HEK293T (cell line): ENCODE measurements at regions not wholly inside any gene's neighbourhood (a gene's known extent, or its start where the extent isn't known, plus 50 kb on each side); places are given as distances from the start of the nearest gene placed in this dataset.

Source experiments
- CTCF ChIA-PET: fragments of 350-600 bp; formaldehyde crosslinking; extraction: SDS; loops from one replicate; lab custom pipeline; 2021; ENCODE audit warnings: antibody characterized with exemption, inconsistent platforms; lab: Yijun Ruan, JAX
- POLR2A ChIA-PET: fragments of 350-600 bp; formaldehyde crosslinking; extraction: SDS; loops from one replicate; lab custom pipeline; 2020; ENCODE audit warnings: antibody characterized with exemption, inconsistent platforms; lab: Yijun Ruan, JAX
- DNase-seq: peaks from one replicate; pipeline ENCODE4 v3.0.0; 2012; ENCODE audit warnings: mixed read lengths; ENCODE audit errors: extremely low spot score
- ARNT ChIP-seq: fragments of 450-650 bp; IDR thresholded peaks from 2 replicates; pipeline ENCODE4 v1.6.1; 2017; ENCODE audit warnings: mild to moderate bottlenecking
- BHLHE40 ChIP-seq: fragments of 450-650 bp; IDR thresholded peaks from 2 replicates; pipeline ENCODE4 v1.6.1; 2016; ENCODE audit warnings: mild to moderate bottlenecking, moderate library complexity, borderline replicate concordance
- CTBP1 ChIP-seq: fragments of 450-650 bp; IDR thresholded peaks from 2 replicates; pipeline ENCODE4 v1.6.1; 2016; ENCODE audit warnings: borderline replicate concordance
- ELF4 ChIP-seq: fragments of 450-650 bp; IDR thresholded peaks from 2 replicates; pipeline ENCODE4 v1.6.1; 2017; ENCODE audit warnings: antibody characterized with exemption
- FOXA1 ChIP-seq: fragments of 450-650 bp; IDR thresholded peaks from 2 replicates; pipeline ENCODE4 v1.6.1; 2016; ENCODE audit warnings: mild to moderate bottlenecking
- FOXK2 ChIP-seq: fragments of 450-650 bp; IDR thresholded peaks from 2 replicates; pipeline ENCODE4 v1.6.1; 2016; ENCODE audit warnings: mild to moderate bottlenecking
- FOXM1 ChIP-seq: fragments of 450-650 bp; IDR thresholded peaks from 2 replicates; pipeline ENCODE4 v1.6.1; 2017; ENCODE audit warnings: mild to moderate bottlenecking, borderline replicate concordance
- HDGF ChIP-seq: fragments of 450-650 bp; IDR thresholded peaks from 2 replicates; pipeline ENCODE4 v1.6.1; 2017; ENCODE audit warnings: antibody characterized with exemption, borderline replicate concordance
- L3MBTL2 ChIP-seq: fragments of 450-650 bp; conservative IDR thresholded peaks from 2 replicates; pipeline ENCODE4 v1.6.1; 2016; ENCODE audit warnings: mild to moderate bottlenecking
- LEF1 ChIP-seq: fragments of 450-650 bp; IDR thresholded peaks from 2 replicates; pipeline ENCODE4 v1.6.1; 2017; ENCODE audit warnings: mild to moderate bottlenecking, borderline replicate concordance
- NFRKB ChIP-seq: fragments of 450-650 bp; IDR thresholded peaks from 2 replicates; pipeline ENCODE4 v1.6.1; 2016; ENCODE audit warnings: mild to moderate bottlenecking, moderate library complexity
- SP1 ChIP-seq: fragments of 450-650 bp; IDR thresholded peaks from 2 replicates; pipeline ENCODE4 v1.6.1; 2017
- SUZ12 ChIP-seq: fragments of 450-650 bp; IDR thresholded peaks from 2 replicates; pipeline ENCODE4 v1.6.1; 2016; ENCODE audit warnings: mild to moderate bottlenecking
- TARDBP ChIP-seq: fragments of 450-650 bp; IDR thresholded peaks from 2 replicates; pipeline ENCODE4 v1.6.1; 2016
- ZNF384 ChIP-seq: fragments of 450-650 bp; IDR thresholded peaks from 2 replicates; pipeline ENCODE4 v1.6.1; 2016
- TF ChIP-seq, protein P1 (sequence below): fragments of 450-650 bp; IDR thresholded peaks from 2 replicates; pipeline ENCODE4 v1.6.1; 2016

DNA sequence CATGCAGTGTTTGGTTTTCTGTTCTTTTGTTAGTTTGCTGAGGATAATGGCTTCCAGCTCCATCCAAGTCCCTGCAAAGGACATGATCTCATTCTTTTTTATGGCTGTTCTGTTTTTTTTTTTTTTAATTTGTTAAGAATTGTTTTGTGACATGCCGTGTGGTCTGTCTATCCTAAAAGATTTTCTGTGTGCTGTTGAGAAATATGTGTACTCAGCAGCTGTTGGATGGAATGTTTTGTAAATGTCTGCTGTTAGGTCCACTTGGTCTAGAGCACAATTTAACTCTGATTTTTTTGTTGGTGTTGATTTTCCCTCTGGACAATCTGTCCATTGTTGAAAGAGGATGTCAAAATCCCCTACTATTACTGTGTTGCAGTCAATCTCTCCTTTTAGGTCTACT lies 80.4 kb upstream of the WDR75 start:
- no peak for TF ChIP-seq SP1
- no peak for TF ChIP-seq ARNT
- TF ChIP-seq ELF4, result no peak
- no peak for TF ChIP-seq FOXM1
- no peak for TF ChIP-seq FOXK2
- TF ChIP-seq HDGF, result no peak
- TF ChIP-seq ZNF384, result no peak
- no peak for TF ChIP-seq BHLHE40
- POLR2A ChIA-PET, result no interaction called here
- DNase-seq, result no peak
- CTCF ChIA-PET, result no interaction called here

DNA sequence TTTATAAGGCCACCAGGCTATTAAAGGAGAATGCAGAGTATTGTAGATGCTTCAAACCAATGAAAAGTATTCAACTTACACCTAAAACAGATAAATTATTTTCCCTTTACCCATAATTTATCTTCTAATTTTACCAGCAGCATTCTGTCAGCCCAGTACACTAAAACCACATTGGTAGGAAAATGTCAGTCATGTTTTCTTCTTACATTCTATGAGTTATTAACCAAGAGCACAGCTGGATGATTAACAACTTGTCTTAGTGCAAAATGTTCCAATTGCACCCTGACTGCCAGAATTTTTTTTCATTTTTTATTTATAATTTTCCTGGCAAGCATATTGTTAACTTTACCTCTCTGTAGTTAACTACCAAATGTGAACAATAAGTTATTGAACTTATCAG lies 79.0 kb upstream of the WDR75 start:
- no peak for TF ChIP-seq SUZ12
- no peak for TF ChIP-seq L3MBTL2
- TF ChIP-seq ARNT, result no peak
- no peak for TF ChIP-seq FOXA1
- no peak for TF ChIP-seq BHLHE40
- no peak for TF ChIP-seq NFRKB
- no peak for TF ChIP-seq HDGF
- no peak for TF ChIP-seq FOXK2
- TF ChIP-seq ZNF384, result no peak
- TF ChIP-seq CTBP1, result no peak
- TF ChIP-seq, protein P1, sequence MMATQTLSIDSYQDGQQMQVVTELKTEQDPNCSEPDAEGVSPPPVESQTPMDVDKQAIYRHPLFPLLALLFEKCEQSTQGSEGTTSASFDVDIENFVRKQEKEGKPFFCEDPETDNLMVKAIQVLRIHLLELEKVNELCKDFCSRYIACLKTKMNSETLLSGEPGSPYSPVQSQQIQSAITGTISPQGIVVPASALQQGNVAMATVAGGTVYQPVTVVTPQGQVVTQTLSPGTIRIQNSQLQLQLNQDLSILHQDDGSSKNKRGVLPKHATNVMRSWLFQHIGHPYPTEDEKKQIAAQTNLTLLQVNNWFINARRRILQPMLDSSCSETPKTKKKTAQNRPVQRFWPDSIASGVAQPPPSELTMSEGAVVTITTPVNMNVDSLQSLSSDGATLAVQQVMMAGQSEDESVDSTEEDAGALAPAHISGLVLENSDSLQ, result no peak
- no peak for TF ChIP-seq LEF1
- TF ChIP-seq FOXM1, result no peak
- TF ChIP-seq ELF4, result no peak
- TF ChIP-seq SP1, result no peak
- no peak for TF ChIP-seq TARDBP
- POLR2A ChIA-PET, result no interaction called here
- no peak for DNase-seq
- CTCF ChIA-PET, result no interaction called here

- no peak for DNase-seq
- CTCF ChIA-PET, result no interaction called here
- no peak for TF ChIP-seq L3MBTL2
- POLR2A ChIA-PET, result no interaction called here
Measured at GRCh38 chr2:189363559-189363958, 77.7 kb upstream of the WDR75 start.

DNA sequence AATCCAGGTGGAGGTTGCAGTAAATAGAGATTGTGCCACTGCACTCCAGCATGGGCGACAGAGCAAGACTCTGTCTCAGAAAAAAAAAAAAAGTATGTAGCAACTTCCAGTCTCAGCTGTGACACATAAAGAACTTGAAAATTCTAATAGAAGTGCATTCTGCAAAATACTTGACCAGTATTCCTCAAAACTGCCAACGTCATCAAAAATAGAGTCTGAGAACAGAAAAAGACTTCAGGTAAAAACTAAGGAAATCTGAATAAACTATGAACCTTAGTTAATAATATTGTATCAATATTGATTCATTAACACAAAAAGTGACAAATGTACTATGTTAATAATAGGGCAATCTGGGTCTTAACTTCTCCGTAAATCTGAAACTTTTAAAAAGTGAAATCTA lies 76.7 kb upstream of the WDR75 start:
- ChIA-PET POLR2A (no interaction called here), CTCF (interaction anchor here (0.6 kb wide), 1 partner anchor 320 kb away, joined by 7 read pairs; no protein-coding TSS in a partner anchor)
- no peak for DNase-seq
- TF ChIP-seq ARNT, result no peak
- TF ChIP-seq, protein P1, result no peak

- no peak for DNase-seq
- CTCF ChIA-PET, result no interaction called here
- TF ChIP-seq, protein P1, result no peak
- TF ChIP-seq ARNT, result no peak
- no peak for TF ChIP-seq TARDBP
- no peak for TF ChIP-seq FOXA1
- no peak for TF ChIP-seq BHLHE40
- TF ChIP-seq ZNF384, result no peak
- TF ChIP-seq ELF4, result no peak
- TF ChIP-seq L3MBTL2, result no peak
- no peak for TF ChIP-seq SUZ12
- no peak for TF ChIP-seq LEF1
- POLR2A ChIA-PET, result no interaction called here
Measured at GRCh38 chr2:189366349-189366748, 74.9 kb upstream of the WDR75 start.

GRCh38 chr2:189367343-189367742 lies 73.9 kb upstream of the WDR75 start:
- TF ChIP-seq FOXA1 (no peak), ZNF384 (no peak), SP1 (no peak), HDGF (no peak), SUZ12 (no peak), LEF1 (no peak), BHLHE40 (no peak), CTBP1 (no peak), TARDBP (no peak), ELF4 (no peak), L3MBTL2 (no peak), FOXM1 (no peak), NFRKB (no peak), ARNT (no peak), FOXK2 (no peak)
- TF ChIP-seq, protein P1, result no peak
- ChIA-PET POLR2A (no interaction called here), CTCF (no interaction called here)

GRCh38 chr2:189369566-189369965 lies 71.7 kb upstream of the WDR75 start:
- DNase-seq, result no peak
- ChIA-PET CTCF (no interaction called here), POLR2A (no interaction called here)
- TF ChIP-seq BHLHE40 (no peak), ZNF384 (no peak), NFRKB (no peak), FOXK2 (no peak), SUZ12 (no peak), CTBP1 (no peak), HDGF (no peak), SP1 (no peak), LEF1 (no peak)
- TF ChIP-seq, protein P1, result no peak

More at GRCh38 chr2:189367343-189367742, 73.9 kb upstream of the WDR75 start:
- no peak for DNase-seq
